IPS-15b (cell line): ENCODE measurements at regions not wholly inside any gene's neighbourhood (a gene's known extent, or its start where the extent isn't known, plus 50 kb on each side); places are given as distances from the start of the nearest gene placed in this dataset.

ENCODE experiments used
- H3K27me3 ChIP-seq: one replicate; pipeline ENCODE4 v1.6.1; 2013; ENCODE audit warnings: low read length; ENCODE audit not compliant: control insufficient read depth, insufficient read depth
- H3K36me3 ChIP-seq: one replicate; pipeline ENCODE4 v1.6.1; 2013; ENCODE audit warnings: low read length; ENCODE audit not compliant: control insufficient read depth, insufficient read depth
- H3K4me1 ChIP-seq: one replicate; pipeline ENCODE4 v1.6.1; 2013; ENCODE audit warnings: mild to moderate bottlenecking, low read length; ENCODE audit not compliant: control insufficient read depth, insufficient read depth
- H3K4me3 ChIP-seq: one replicate; pipeline ENCODE4 v1.5.1; 2013; ENCODE audit warnings: low read depth, low read length
- H3K9ac ChIP-seq: one replicate; pipeline ENCODE4 v1.6.1; 2013; ENCODE audit warnings: low read depth, mild to moderate bottlenecking, low read length
- H3K9me3 ChIP-seq: one replicate; pipeline ENCODE4 v1.6.1; 2013; ENCODE audit warnings: mild to moderate bottlenecking, low read length; ENCODE audit not compliant: control insufficient read depth, insufficient read depth

- no peaks in the 10 kb centered on the region for H3K4me1 ChIP-seq
- H3K9ac ChIP-seq, result no peak overlapping the region
- no peaks in the 10 kb centered on the region for H3K36me3 ChIP-seq
- H3K4me3 ChIP-seq, result no peak overlapping the region
- no peaks in the 10 kb centered on the region for H3K27me3 ChIP-seq
- no peaks in the 10 kb centered on the region for H3K9me3 ChIP-seq
These were observed 301.0 kb upstream of the SLC35B3 start for GRCh38 chr6:8736156-8736895.

GRCh38 chr6:8733879-8734278, 298.5 kb upstream of the SLC35B3 start:
- Histone ChIP-seq H3K27me3 (no peaks in the 10 kb centered on the region), H3K9me3 (no peaks in the 10 kb centered on the region), H3K9ac (no peak overlapping the region), H3K4me1 (no peaks in the 10 kb centered on the region), H3K4me3 (no peak overlapping the region), H3K36me3 (no peaks in the 10 kb centered on the region)

GRCh38 chr6:8731874-8732273, 296.5 kb upstream of the SLC35B3 start:
- H3K36me3 ChIP-seq, result no peaks in the 10 kb centered on the region
- no peaks in the 10 kb centered on the region for H3K9me3 ChIP-seq
- H3K4me1 ChIP-seq, result no peaks in the 10 kb centered on the region
- H3K27me3 ChIP-seq, result no peaks in the 10 kb centered on the region
- no peak overlapping the region for H3K9ac ChIP-seq
- H3K4me3 ChIP-seq, result no peak overlapping the region

GRCh38 chr6:8710668-8711431, 275.5 kb upstream of the SLC35B3 start:
- H3K9ac ChIP-seq, result no peak overlapping the region
- H3K4me3 ChIP-seq, result no peak overlapping the region
- no peaks in the 10 kb centered on the region for H3K27me3 ChIP-seq
- H3K9me3 ChIP-seq, result no peaks in the 10 kb centered on the region
- H3K36me3 ChIP-seq, result no peaks in the 10 kb centered on the region
- no peaks in the 10 kb centered on the region for H3K4me1 ChIP-seq

GRCh38 chr6:8707956-8708772, 272.8 kb upstream of the SLC35B3 start:
- H3K27me3 ChIP-seq, result no peaks in the 10 kb centered on the region
- H3K36me3 ChIP-seq, result no peaks in the 10 kb centered on the region
- no peaks in the 10 kb centered on the region for H3K9me3 ChIP-seq
- H3K4me1 ChIP-seq, result no peaks in the 10 kb centered on the region
- no peak overlapping the region for H3K9ac ChIP-seq
- H3K4me3 ChIP-seq, result no peak overlapping the region

- no peaks in the 10 kb centered on the region for H3K36me3 ChIP-seq
- H3K9ac ChIP-seq, result no peak overlapping the region
- H3K4me1 ChIP-seq, result no peaks in the 10 kb centered on the region
- H3K4me3 ChIP-seq, result no peak overlapping the region
- H3K27me3 ChIP-seq, result no peaks in the 10 kb centered on the region
- no peaks in the 10 kb centered on the region for H3K9me3 ChIP-seq
These were observed 272.0 kb upstream of the SLC35B3 start for GRCh38 chr6:8707369-8707768.

GRCh38 chr6:8705435-8706020, 270.2 kb upstream of the SLC35B3 start:
- Histone ChIP-seq H3K36me3 (no peaks in the 10 kb centered on the region), H3K4me1 (no peaks in the 10 kb centered on the region), H3K9ac (no peak overlapping the region), H3K27me3 (no peaks in the 10 kb centered on the region), H3K9me3 (no peaks in the 10 kb centered on the region), H3K4me3 (no peak overlapping the region)

GRCh38 chr6:8703059-8703458, 267.7 kb upstream of the SLC35B3 start:
- Histone ChIP-seq H3K9me3 (no peaks in the 10 kb centered on the region), H3K27me3 (no peaks in the 10 kb centered on the region), H3K4me1 (no peaks in the 10 kb centered on the region), H3K9ac (no peak overlapping the region), H3K4me3 (no peak overlapping the region), H3K36me3 (no peaks in the 10 kb centered on the region)

GRCh38 chr6:8688821-8689220, 253.5 kb upstream of the SLC35B3 start:
- no peaks in the 10 kb centered on the region for H3K9me3 ChIP-seq
- no peaks in the 10 kb centered on the region for H3K4me1 ChIP-seq
- H3K27me3 ChIP-seq, result no peaks in the 10 kb centered on the region
- no peak overlapping the region for H3K4me3 ChIP-seq
- H3K36me3 ChIP-seq, result no peaks in the 10 kb centered on the region
- H3K9ac ChIP-seq, result no peak overlapping the region

GRCh38 chr6:8686077-8686476, 250.7 kb upstream of the SLC35B3 start:
- H3K36me3 ChIP-seq, result no peaks in the 10 kb centered on the region
- no peaks in the 10 kb centered on the region for H3K27me3 ChIP-seq
- no peak overlapping the region for H3K4me3 ChIP-seq
- H3K9me3 ChIP-seq, result no peaks in the 10 kb centered on the region
- no peaks in the 10 kb centered on the region for H3K4me1 ChIP-seq
- no peak overlapping the region for H3K9ac ChIP-seq

GRCh38 chr6:8683204-8683603, 247.9 kb upstream of the SLC35B3 start:
- Histone ChIP-seq H3K36me3 (no peaks in the 10 kb centered on the region), H3K4me3 (no peak overlapping the region)

More at GRCh38 chr6:8683204-8683603, 247.9 kb upstream of the SLC35B3 start:
- no peaks in the 10 kb centered on the region for H3K9me3 ChIP-seq
- H3K4me1 ChIP-seq, result no peaks in the 10 kb centered on the region
- H3K9ac ChIP-seq, result no peak overlapping the region
- no peaks in the 10 kb centered on the region for H3K27me3 ChIP-seq
